Mammary epithelial cell (primary cell): ENCODE measurements at regions not wholly inside any gene's neighbourhood (a gene's known extent, or its start where the extent isn't known, plus 50 kb on each side); places are given as distances from the start of the nearest gene placed in this dataset.

Experiments
- CTCF ChIP-seq, 2 donors: IDR thresholded peaks in 1 of 2; conservative IDR thresholded peaks in 1 of 2; 2 replicates each; pipeline ENCODE4 v1.5.1; 2011 to 2012; ENCODE audit warnings: inconsistent platforms in 2 of 2, low read length in 2 of 2, mild to moderate bottlenecking in 2 of 2, control low read depth in 1 of 2, low read depth in 1 of 2; ENCODE audit not compliant: insufficient read depth in 1 of 2; ENCODE audit errors: extremely low read depth in 1 of 2
- EZH2 ChIP-seq: IDR thresholded peaks from 2 replicates; pipeline ENCODE4 v1.6.1; 2012; ENCODE audit warnings: low read length, inconsistent platforms, borderline replicate concordance

- TF ChIP-seq EZH2 (no peak), CTCF (conservative IDR thresholded peaks at IDR 0.05 in 1 of 2, IDR thresholded peaks at IDR 0.05 in 1 of 2; ENCODE audit: extremely low read depth in 1 of 2, insufficient read depth in 1 of 2, low read depth in 1 of 2, low read length in 2 of 2) (no peak)
Observed at GRCh38 chr2:138830547-138830946, 50.4 kb upstream of the NXPH2 start.
